Natural killer cell treated with Interleukin-12 subunit alpha and Interleukin-12 subunit beta and Interleukin-15 and Interleukin-18, amount 100 ng/mL, for 72 hours (primary cell): ENCODE measurements at regions not wholly inside any gene's neighbourhood (a gene's known extent, or its start where the extent isn't known, plus 50 kb on each side); places are given as distances from the start of the nearest gene placed in this dataset.

ENCODE experiments used
- ATAC-seq, 2 donors: fragments of 150-1000 bp; cut with Tn5 transposase in 1 of 2; sonication (Bioruptor Pico), chemical (Tn5 transposase) in 1 of 2; 2 replicates each; pipeline ENCODE4 v1.10.0; 2021
- DNase-seq: peaks from one replicate; pipeline ENCODE4 v3.0.0; 2022; ENCODE audit warnings: low spot score
- H3K27ac Mint-ChIP-seq, 2 donors: 1 replicate in 1 of 2; 2 replicates in 1 of 2; pipeline ENCODE4 v1.8.0; 2022; ENCODE audit warnings: mixed read lengths in 2 of 2, mild to moderate bottlenecking in 1 of 2, moderate library complexity in 1 of 2
- H3K27me3 Mint-ChIP-seq, 2 donors: 1 replicate in 1 of 2; 2 replicates in 1 of 2; pipeline ENCODE4 v1.8.0; 2022; ENCODE audit warnings: mixed read lengths in 2 of 2
- H3K36me3 Mint-ChIP-seq: one replicate; pipeline ENCODE4 v1.8.0; 2022; ENCODE audit warnings: mixed read lengths
- H3K4me1 Mint-ChIP-seq, 2 donors: 1 replicate in 1 of 2; 2 replicates in 1 of 2; pipeline ENCODE4 v1.8.0; 2022; ENCODE audit warnings: low read depth in 2 of 2, mixed read lengths in 2 of 2, mild to moderate bottlenecking in 1 of 2
- H3K4me3 Mint-ChIP-seq: one replicate; pipeline ENCODE4 v1.8.0; 2022; ENCODE audit warnings: mixed read lengths
- H3K9me3 Mint-ChIP-seq: 2 replicates; pipeline ENCODE4 v1.8.0; 2022; ENCODE audit warnings: mixed read lengths

- no peak overlapping the region for H3K27ac Mint-ChIP-seq
- no peaks in the 10 kb centered on the region for H3K4me1 Mint-ChIP-seq
- DNase-seq (no peak), ATAC-seq (peak in 1 of 2 donors; percentile 20)
- H3K9me3 Mint-ChIP-seq: no peaks in the 10 kb centered on the region
- no peaks in the 10 kb centered on the region for H3K27me3 Mint-ChIP-seq
- no peaks in the 10 kb centered on the region for H3K36me3 Mint-ChIP-seq
- no peak overlapping the region for H3K4me3 Mint-ChIP-seq
Observed at GRCh38 chr13:99796175-99796819, 175.3 kb downstream of the ZIC5 start.

GRCh38 chr13:99792079-99792921, 179.3 kb downstream of the ZIC5 start:
- Mint-ChIP-seq H3K9me3 (no peaks in the 10 kb centered on the region), H3K4me3 (no peak overlapping the region), H3K27ac (no peak overlapping the region), H3K27me3 (no peaks in the 10 kb centered on the region), H3K4me1 (no peaks in the 10 kb centered on the region), H3K36me3 (peaks cover 11% of the 10 kb centered on the region)
- DNase-seq (no peak), ATAC-seq (no peak)

- peaks cover 4% of the 10 kb centered on the region for H3K9me3 Mint-ChIP-seq
- ATAC-seq: no peak
- no peak overlapping the region for H3K4me3 Mint-ChIP-seq
- H3K27me3 Mint-ChIP-seq: no peaks in the 10 kb centered on the region
- DNase-seq: no peak
- H3K27ac Mint-ChIP-seq: no peak overlapping the region
- peaks cover 10% of the 10 kb centered on the region for H3K36me3 Mint-ChIP-seq
- no peaks in the 10 kb centered on the region for H3K4me1 Mint-ChIP-seq
Observed at GRCh38 chr13:99782669-99783068, 188.9 kb downstream of the ZIC5 start.

- DNase-seq (no peak), ATAC-seq (no peak)
- no peak overlapping the region for H3K4me3 Mint-ChIP-seq
- peaks cover 6% of the 10 kb centered on the region for H3K36me3 Mint-ChIP-seq
- H3K27ac Mint-ChIP-seq: no peak overlapping the region
- peaks cover 4% of the 10 kb centered on the region for H3K9me3 Mint-ChIP-seq
- no peaks in the 10 kb centered on the region for H3K4me1 Mint-ChIP-seq
- H3K27me3 Mint-ChIP-seq: no peaks in the 10 kb centered on the region
Observed at GRCh38 chr13:99778500-99778899, 193.1 kb downstream of the ZIC5 start.

GRCh38 chr13:99777873-99778272, 193.7 kb downstream of the ZIC5 start:
- ATAC-seq: no peak
- no peaks in the 10 kb centered on the region for H3K4me1 Mint-ChIP-seq
- peaks cover 4% of the 10 kb centered on the region for H3K36me3 Mint-ChIP-seq
- no peak for DNase-seq
- no peaks in the 10 kb centered on the region for H3K27me3 Mint-ChIP-seq
- H3K27ac Mint-ChIP-seq: no peak overlapping the region
- H3K4me3 Mint-ChIP-seq: no peak overlapping the region
- peaks cover 3% of the 10 kb centered on the region for H3K9me3 Mint-ChIP-seq

- no peaks in the 10 kb centered on the region for H3K9me3 Mint-ChIP-seq
- H3K4me1 Mint-ChIP-seq: no peaks in the 10 kb centered on the region
- H3K27me3 Mint-ChIP-seq: no peaks in the 10 kb centered on the region
- no peak overlapping the region for H3K4me3 Mint-ChIP-seq
- no peak overlapping the region for H3K27ac Mint-ChIP-seq
- no peaks in the 10 kb centered on the region for H3K36me3 Mint-ChIP-seq
- ATAC-seq: no peak
- DNase-seq: no peak
Observed at GRCh38 chr13:99774644-99775043, 196.9 kb downstream of the ZIC5 start.

- no peak for ATAC-seq
- H3K27me3 Mint-ChIP-seq: no peaks in the 10 kb centered on the region
- no peak overlapping the region for H3K4me3 Mint-ChIP-seq
- no peaks in the 10 kb centered on the region for H3K4me1 Mint-ChIP-seq
- no peak overlapping the region for H3K27ac Mint-ChIP-seq
- H3K9me3 Mint-ChIP-seq: peaks cover 15% of the 10 kb centered on the region
- no peak for DNase-seq
- H3K36me3 Mint-ChIP-seq: peaks cover 26% of the 10 kb centered on the region
Observed at GRCh38 chr13:99768986-99769385, 202.6 kb downstream of the ZIC5 start.

GRCh38 chr13:99766641-99767045, 204.9 kb downstream of the ZIC5 start:
- no peak for ATAC-seq
- Mint-ChIP-seq H3K9me3 (peaks cover 19% of the 10 kb centered on the region), H3K36me3 (peaks cover 31% of the 10 kb centered on the region), H3K4me1 (no peaks in the 10 kb centered on the region), H3K27ac (no peak overlapping the region), H3K27me3 (no peaks in the 10 kb centered on the region), H3K4me3 (no peak overlapping the region)
- DNase-seq: no peak

- H3K27ac Mint-ChIP-seq: no peak overlapping the region
- H3K27me3 Mint-ChIP-seq: no peaks in the 10 kb centered on the region
- no peak overlapping the region for H3K4me3 Mint-ChIP-seq
- H3K4me1 Mint-ChIP-seq: no peaks in the 10 kb centered on the region
- ATAC-seq (no peak), DNase-seq (no peak)
- peaks cover 19% of the 10 kb centered on the region for H3K9me3 Mint-ChIP-seq
- peaks cover 35% of the 10 kb centered on the region for H3K36me3 Mint-ChIP-seq
Observed at GRCh38 chr13:99765869-99766268, 205.7 kb downstream of the ZIC5 start.

GRCh38 chr13:99760456-99760855, 211.1 kb downstream of the ZIC5 start:
- DNase-seq: no peak
- Mint-ChIP-seq H3K9me3 (peaks cover 12% of the 10 kb centered on the region), H3K4me1 (peaks cover 0 to 13% of the 10 kb centered on the region in 2 donors), H3K27ac (no peak overlapping the region), H3K4me3 (no peak overlapping the region), H3K36me3 (peaks cover 15% of the 10 kb centered on the region), H3K27me3 (no peaks in the 10 kb centered on the region)
- no peak for ATAC-seq

- Mint-ChIP-seq H3K27ac (no peak overlapping the region), H3K36me3 (peaks cover 9% of the 10 kb centered on the region), H3K27me3 (no peaks in the 10 kb centered on the region), H3K4me1 (peaks cover 0 to 15% of the 10 kb centered on the region in 2 donors), H3K9me3 (peaks cover 8% of the 10 kb centered on the region), H3K4me3 (no peak overlapping the region)
- no peak for DNase-seq
- no peak for ATAC-seq
Observed at GRCh38 chr13:99759163-99759552, 212.4 kb downstream of the ZIC5 start.

GRCh38 chr13:99758460-99759162, 213.0 kb downstream of the ZIC5 start:
- peaks cover 8% of the 10 kb centered on the region for H3K9me3 Mint-ChIP-seq
- peak; percentile 38 to 65 for ATAC-seq
- no peak overlapping the region for H3K27ac Mint-ChIP-seq
- no peak for DNase-seq
- H3K4me3 Mint-ChIP-seq: no peak overlapping the region
- H3K4me1 Mint-ChIP-seq: peaks cover 0 to 15% of the 10 kb centered on the region in 2 donors
- H3K27me3 Mint-ChIP-seq: no peaks in the 10 kb centered on the region
- H3K36me3 Mint-ChIP-seq: peaks cover 9% of the 10 kb centered on the region

GRCh38 chr13:99757756-99758459, 213.7 kb downstream of the ZIC5 start:
- peaks cover 9% of the 10 kb centered on the region for H3K36me3 Mint-ChIP-seq
- H3K9me3 Mint-ChIP-seq: peaks cover 5% of the 10 kb centered on the region
- H3K27ac Mint-ChIP-seq: no peak overlapping the region
- H3K4me3 Mint-ChIP-seq: no peak overlapping the region
- H3K4me1 Mint-ChIP-seq: peaks cover 0 to 15% of the 10 kb centered on the region in 2 donors
- no peak for ATAC-seq
- no peak for DNase-seq
- H3K27me3 Mint-ChIP-seq: no peaks in the 10 kb centered on the region
